HG03342 (cell line): ENCODE measurements at regions not wholly inside any gene's neighbourhood (a gene's known extent, or its start where the extent isn't known, plus 50 kb on each side); places are given as distances from the start of the nearest gene placed in this dataset.

Source experiments
- ATAC-seq: cut with Tn5 transposase; IDR thresholded peaks from one replicate; pipeline ENCODE4 v1.9.1; 2021; ENCODE audit warnings: mild to moderate bottlenecking, moderate library complexity; ENCODE audit not compliant: unreplicated experiment

- ATAC-seq, result no peak
Observed at GRCh38 chr7:125592331-125592730, 662.7 kb upstream of the POT1 start.

- ATAC-seq, result no peak
Observed at GRCh38 chr7:125573126-125573525, 643.5 kb upstream of the POT1 start.

GRCh38 chr7:125572414-125572813, 642.8 kb upstream of the POT1 start:
- no peak for ATAC-seq

- peak; percentile 98 for ATAC-seq
Observed at GRCh38 chr7:125568799-125569198, 639.2 kb upstream of the POT1 start.

- ATAC-seq, result no peak
Observed at GRCh38 chr7:125567686-125568085, 638.1 kb upstream of the POT1 start.

- ATAC-seq, result no peak
Observed at GRCh38 chr7:125563964-125564529, 634.4 kb upstream of the POT1 start.

- no peak for ATAC-seq
Observed at GRCh38 chr7:125563557-125563956, 633.9 kb upstream of the POT1 start.

- ATAC-seq, result no peak
Observed at GRCh38 chr7:125561006-125561405, 631.4 kb upstream of the POT1 start.

GRCh38 chr7:125559921-125560320, 630.3 kb upstream of the POT1 start:
- ATAC-seq, result no peak

- no peak for ATAC-seq
Observed at GRCh38 chr7:125555916-125556315, 626.3 kb upstream of the POT1 start.

GRCh38 chr7:125551008-125551407, 621.4 kb upstream of the POT1 start:
- no peak for ATAC-seq

- ATAC-seq, result no peak
Observed at GRCh38 chr7:125547505-125547904, 617.9 kb upstream of the POT1 start.

GRCh38 chr7:125530553-125530952, 600.9 kb upstream of the POT1 start:
- no peak for ATAC-seq

- ATAC-seq, result no peak
Observed at GRCh38 chr7:125529249-125529648, 599.6 kb upstream of the POT1 start.

- no peak for ATAC-seq
Observed at GRCh38 chr7:125526958-125527357, 597.3 kb upstream of the POT1 start.

- no peak for ATAC-seq
Observed at GRCh38 chr7:125526092-125526491, 596.5 kb upstream of the POT1 start.

GRCh38 chr7:125516194-125516593, 586.6 kb upstream of the POT1 start:
- ATAC-seq, result no peak

- ATAC-seq, result no peak
Observed at GRCh38 chr7:125512373-125512772, 582.7 kb upstream of the POT1 start.

GRCh38 chr7:125511310-125511709, 581.7 kb upstream of the POT1 start:
- no peak for ATAC-seq

- no peak for ATAC-seq
Observed at GRCh38 chr7:125506331-125506730, 576.7 kb upstream of the POT1 start.

- ATAC-seq, result no peak
Observed at GRCh38 chr7:125504848-125505247, 575.2 kb upstream of the POT1 start.

- no peak for ATAC-seq
Observed at GRCh38 chr7:125495997-125496396, 566.4 kb upstream of the POT1 start.

- no peak for ATAC-seq
Observed at GRCh38 chr7:125492521-125492920, 562.9 kb upstream of the POT1 start.
